ENCODE measurements at regions not wholly inside any gene's neighbourhood (a gene's known extent, or its start where the extent isn't known, plus 50 kb on each side); places are given as distances from the start of the nearest gene placed in this dataset.
"Not testable (repeated sequence)": the region's sequence is repeated elsewhere in the genome, so short reads cannot be mapped to it uniquely, and the experiment has no call there.

- DNase-seq (ENCODE audit: low read depth in 3 of 3), result not testable (repeated sequence)
Measured at GRCh38 chr14:105752420-105752819, 226.0 kb downstream of the TMEM121 start.

DNA sequence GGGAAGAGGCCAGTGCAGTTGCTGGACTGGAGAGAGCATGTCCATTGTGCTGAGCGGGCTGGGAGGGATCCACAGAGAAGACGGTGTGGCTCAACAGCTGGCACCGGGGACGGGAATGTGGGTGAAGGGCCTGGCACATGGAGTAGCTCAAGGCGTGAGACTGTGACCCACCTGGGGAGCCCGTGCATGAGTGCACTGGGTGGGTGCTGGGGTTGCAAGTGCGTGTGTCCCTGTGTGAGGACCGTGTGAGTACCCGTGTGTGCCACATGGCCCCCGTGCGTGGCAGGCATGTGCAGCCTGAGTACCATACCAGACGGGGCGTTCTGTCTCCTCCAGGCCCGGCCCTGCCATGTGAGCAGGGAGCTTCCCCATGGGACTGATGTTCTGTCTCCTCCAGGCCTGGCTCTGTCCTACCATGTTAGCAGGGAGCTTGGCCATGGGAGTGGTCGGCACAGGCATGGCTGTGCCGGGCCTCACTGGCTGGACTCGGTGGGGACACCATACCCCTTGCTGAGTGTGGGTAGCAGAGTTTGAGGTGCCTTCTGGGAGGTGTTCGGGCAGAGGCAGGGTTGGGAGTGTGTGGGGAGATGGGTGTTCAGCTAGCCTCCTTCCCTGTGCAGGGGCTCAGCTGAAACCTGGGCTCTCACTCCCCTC, 234.4 kb downstream of the TMEM121 start:
- no peak for DNase-seq (ENCODE audit: low read depth in 3 of 3)

DNA sequence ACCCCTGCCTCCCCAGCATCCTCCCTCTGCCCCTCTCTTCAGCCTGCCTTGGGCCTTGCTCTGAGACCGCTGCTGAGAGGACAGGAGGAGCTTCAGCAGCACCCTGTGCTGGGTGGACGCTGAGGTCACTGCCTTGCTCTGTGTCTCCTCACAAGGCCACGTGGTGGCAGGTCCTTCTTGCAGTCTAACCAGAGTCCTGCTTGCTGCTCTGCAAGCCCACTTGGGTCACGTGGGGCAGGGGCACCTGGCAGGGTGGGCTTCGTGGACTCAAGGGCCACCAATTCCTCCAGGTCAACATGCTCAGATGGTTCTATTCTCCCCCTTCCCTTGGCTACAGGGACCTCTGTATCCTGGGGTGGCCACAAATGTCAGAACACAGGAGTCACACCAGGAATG, 235.0 kb downstream of the TMEM121 start:
- not testable (repeated sequence) for DNase-seq (ENCODE audit: low read depth in 3 of 3)

DNA sequence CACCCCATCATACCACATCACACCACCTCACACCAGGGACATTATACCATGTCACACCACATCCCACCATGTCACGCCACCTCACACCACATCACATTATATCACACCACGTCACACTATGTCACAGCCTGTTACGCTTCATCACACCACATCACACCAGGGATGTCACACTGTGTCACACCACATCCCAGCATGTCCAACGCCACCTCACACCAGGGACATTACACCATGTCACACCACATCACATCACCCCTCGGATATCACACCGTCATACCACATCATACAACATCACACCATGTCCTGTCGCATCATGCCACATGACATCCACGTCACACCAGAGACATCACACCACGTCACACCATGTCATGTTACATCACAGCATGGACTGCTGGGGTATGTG, 235.5 kb downstream of the TMEM121 start:
- no peak for DNase-seq (ENCODE audit: low read depth in 3 of 3)

- DNase-seq (ENCODE audit: low read depth in 3 of 3), result not testable (repeated sequence)
Measured at GRCh38 chr14:105762262-105762661, 235.9 kb downstream of the TMEM121 start.

DNA sequence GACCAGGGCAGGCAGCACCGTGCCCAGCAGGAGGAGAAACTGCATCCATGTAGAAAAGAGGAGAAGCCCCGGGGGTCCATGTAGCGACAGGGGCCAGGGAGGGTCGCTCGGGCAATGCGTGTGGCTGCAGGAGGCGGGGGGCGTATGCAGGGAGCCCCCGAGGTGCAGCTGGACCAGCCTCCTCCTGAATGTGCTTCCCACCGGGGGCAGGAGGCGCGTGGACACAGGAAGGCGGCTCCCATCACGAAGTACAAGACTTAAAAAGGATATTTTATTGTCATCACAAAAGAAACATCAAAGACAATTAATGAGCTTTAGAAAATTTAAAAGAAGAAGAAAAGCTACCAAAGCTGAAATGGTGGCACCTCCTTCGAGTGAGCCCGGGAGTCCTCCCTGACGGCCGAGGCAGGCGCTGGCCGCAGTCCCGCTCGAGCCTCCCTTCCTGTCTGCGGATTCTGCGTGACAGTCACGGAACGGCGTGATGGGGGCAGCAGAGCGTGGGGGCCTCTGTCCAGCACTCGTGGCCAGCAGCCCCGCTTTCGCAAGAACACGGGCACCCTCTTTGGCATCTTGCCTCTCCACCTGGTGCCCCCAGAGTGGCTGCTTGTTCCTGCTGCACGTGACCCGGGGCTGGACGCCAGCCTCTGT, 238.0 kb downstream of the TMEM121 start:
- DNase-seq (ENCODE audit: low read depth in 3 of 3), result not testable (repeated sequence)

- not testable (repeated sequence) for DNase-seq (ENCODE audit: low read depth in 3 of 3)
Measured at GRCh38 chr14:105765072-105765825, 238.9 kb downstream of the TMEM121 start.

DNA sequence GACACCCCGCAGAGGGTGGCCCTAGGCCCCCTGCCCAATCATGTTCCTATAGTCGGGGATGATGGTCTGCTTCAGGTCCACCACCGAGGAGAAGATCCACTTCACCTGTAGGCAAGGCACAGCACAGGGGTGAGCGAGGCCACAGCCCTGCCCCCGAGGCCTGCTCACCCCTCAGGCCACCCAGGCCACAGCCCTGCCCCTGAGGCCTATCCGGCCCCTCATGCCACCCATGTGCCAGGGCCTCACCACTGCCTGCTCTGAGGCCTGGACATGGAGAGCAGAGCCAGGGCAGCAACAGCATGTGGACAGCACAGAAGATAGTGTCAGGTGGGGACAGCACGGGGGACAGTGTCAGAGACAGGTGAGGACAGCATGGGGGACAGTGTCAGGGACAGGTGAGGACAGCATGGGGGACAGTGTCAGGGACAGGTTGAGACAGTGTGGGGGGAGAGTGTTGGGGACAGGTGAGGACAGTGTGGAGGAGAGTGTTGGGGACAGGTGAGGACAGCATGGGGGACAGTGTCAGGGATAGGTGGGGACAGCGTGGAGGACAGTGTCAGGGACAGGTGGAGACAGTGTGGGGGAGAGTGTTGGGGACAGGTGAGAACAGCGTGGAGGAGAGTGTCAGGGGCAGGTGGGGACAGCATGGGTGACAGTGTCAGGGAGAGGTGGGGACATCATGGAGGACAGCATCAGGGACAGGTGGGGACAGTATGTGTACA, 239.7 kb downstream of the TMEM121 start:
- no peak for DNase-seq (ENCODE audit: low read depth in 3 of 3)

DNA sequence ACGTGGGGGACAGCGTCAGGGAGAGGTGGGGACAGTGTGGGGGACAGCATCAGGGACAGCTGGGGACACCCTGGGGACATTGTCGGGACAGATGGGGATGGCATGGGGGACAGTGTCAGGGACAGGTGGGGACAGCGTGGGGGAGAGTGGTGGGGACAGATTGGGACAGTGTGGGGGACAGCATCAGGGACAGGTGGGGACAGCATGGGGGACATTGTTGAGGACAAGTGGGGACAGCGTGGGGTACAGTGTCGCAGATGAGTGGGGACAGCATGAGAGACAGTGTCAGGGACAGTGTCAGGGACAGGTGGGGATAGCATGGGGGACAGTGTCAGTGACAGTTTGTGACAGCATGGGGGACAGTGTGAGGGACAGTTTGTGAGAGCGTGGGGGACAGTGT, 240.9 kb downstream of the TMEM121 start:
- DNase-seq (ENCODE audit: low read depth in 3 of 3), result no peak

DNA sequence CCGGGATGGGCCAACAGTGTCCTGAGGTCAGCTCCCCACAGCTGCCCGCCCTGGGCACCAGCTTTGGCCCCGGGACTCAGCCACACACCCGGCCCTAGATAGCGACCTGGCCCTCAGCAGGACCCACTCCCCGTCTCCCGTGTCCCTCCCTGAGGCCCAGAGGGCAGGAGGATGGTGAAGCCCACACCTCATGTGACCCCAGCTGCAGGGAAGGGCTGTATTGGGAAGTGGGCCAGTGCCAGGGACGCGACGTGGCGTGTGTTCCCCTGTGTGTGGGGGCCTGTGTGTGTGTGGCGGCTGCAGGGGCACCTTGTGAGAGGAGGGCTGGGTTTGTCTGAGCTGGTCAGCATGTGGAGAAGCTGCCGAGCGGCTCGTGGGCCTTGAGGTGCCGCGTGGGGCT, 241.7 kb downstream of the TMEM121 start:
- not testable (repeated sequence) for DNase-seq (ENCODE audit: low read depth in 3 of 3)

- DNase-seq (ENCODE audit: low read depth in 3 of 3), result not testable (repeated sequence)
Measured at GRCh38 chr14:105769061-105769730, 242.8 kb downstream of the TMEM121 start.

GRCh38 chr14:105770619-105771216, 244.3 kb downstream of the TMEM121 start:
- not testable (repeated sequence) for DNase-seq (ENCODE audit: low read depth in 3 of 3)

DNA sequence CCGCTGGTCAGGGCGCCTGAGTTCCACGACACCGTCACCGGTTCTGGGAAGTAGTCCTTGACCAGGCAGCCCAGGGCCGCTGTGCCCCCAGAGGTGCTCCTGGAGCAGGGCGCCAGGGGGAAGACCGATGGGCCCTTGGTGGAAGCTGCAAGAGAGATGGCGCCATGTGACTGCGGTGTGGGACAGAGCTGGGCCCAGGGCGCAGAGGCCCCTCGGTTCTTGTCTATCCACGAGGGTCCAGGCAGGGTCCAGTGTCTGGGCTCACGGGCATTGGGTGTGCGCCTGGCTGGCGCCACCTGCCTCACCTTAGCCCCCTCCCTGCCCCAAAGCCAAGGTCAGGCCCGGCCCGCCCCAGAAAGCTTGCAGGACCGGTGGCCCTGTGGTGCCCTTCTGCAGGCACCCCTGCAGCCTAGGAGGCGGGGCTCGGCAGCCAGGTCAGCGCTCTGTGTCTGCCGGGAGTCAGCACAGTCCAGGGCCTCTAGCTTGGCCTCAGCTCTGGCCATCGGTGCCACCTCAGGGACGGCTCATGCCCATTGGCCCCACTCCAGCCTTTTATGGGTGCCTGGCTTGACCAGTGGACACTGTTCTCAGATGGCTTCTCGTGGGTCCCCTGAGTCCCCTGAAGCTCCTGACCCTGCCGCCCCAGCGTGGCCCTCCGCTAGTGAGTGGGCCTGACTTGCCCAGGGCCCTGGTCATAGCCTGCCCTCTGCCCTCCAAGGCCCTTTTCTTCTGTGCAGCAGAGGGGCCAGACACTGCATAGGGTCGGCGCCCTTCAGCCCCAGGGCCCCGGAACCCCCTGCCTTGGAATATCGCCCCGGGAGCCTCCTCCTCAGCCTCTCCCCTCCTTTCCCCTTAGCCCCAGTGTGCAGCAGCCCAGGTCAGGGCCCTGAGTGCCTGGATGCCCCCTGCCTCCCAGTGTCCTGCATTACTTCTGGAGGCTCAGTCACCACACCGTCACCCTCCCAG, 245.2 kb downstream of the TMEM121 start:
- DNase-seq (ENCODE audit: low read depth in 3 of 3), result not testable (repeated sequence)

GRCh38 chr14:105772710-105773250, 246.4 kb downstream of the TMEM121 start:
- not testable (repeated sequence) for DNase-seq (ENCODE audit: low read depth in 3 of 3)

DNA sequence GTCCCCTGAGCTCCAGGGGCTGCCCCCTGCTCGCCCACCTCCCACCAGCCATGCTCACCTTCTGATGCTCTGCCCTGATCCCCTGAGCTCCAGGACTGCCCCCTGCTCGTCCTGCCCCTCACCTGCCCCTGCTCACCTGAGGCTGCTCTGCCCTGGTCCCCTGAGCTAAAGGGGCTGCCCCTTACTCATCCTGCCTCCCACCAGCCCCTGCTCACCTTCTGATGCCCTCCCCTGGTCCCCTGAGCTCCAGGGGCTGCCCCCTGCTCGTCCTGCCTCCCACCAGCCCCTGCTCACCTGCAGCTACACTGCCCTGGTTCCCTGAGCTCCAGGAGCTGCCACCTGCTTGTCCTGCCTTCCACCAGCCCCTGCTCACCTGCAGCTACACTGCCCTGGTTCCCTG, 247.2 kb downstream of the TMEM121 start:
- no peak for DNase-seq (ENCODE audit: low read depth in 3 of 3)

DNA sequence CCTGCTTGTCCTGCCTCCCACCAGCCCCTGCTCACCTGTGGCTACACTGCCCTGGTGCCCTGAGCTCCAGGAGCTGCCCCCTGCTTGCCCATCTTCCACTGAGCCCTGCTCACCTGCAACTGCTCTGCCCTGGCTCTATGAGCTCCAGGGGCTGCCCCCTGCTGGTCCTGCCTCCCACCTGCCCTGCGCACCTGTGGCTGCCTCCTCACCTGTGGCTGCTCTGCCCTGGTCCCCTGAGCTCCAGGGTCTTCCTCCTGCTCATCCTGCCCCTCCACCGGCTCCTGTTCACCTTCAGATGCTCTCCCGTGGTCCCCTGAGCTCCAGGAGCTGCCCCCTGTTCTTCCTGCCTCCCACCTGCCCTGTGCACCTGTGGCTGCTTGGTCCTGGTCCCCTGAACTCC, 247.6 kb downstream of the TMEM121 start:
- DNase-seq (ENCODE audit: low read depth in 3 of 3), result no peak

GRCh38 chr14:105774585-105775348, 248.4 kb downstream of the TMEM121 start:
- not testable (repeated sequence) for DNase-seq (ENCODE audit: low read depth in 3 of 3)

DNA sequence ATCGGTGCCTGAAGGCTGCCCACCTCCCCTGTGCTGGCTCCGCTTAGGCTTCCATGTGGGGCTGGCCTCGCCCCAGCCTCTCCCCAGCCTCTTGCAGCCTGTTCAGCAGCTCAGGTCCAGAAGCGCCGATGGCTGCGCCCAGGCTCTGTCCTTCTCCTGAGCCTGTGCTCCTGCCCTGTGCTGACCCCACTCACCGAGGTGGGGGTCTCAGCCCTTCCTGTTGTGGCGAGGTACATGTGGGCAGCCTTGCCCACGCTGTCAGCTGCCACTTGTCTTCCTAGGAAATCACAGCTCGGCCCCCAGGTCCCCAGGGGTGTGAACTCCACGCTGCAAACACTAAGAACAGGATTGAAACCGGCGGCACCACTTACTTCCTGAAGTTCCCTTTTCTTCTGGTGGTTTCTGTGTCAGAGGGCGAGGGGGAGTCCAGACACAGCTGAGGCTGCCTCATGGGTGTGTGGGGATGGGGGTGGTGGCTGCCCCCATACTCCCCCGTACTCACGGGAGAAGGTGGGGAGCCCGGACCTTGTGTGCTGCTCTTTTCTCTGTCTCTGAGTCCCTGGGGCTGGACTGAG, 249.1 kb downstream of the TMEM121 start:
- not testable (repeated sequence) for DNase-seq (ENCODE audit: low read depth in 3 of 3)

All from stimulated activated CD4-positive, alpha-beta T cell treated with anti-CD3 and anti-CD28 coated beads, TNF-alpha, amount 100 ng/mL, for 48 hours (primary cell).